ENCODE measurements at regions not wholly inside any gene's neighbourhood (a gene's known extent, or its start where the extent isn't known, plus 50 kb on each side); places are given as distances from the start of the nearest gene placed in this dataset.

DNA sequence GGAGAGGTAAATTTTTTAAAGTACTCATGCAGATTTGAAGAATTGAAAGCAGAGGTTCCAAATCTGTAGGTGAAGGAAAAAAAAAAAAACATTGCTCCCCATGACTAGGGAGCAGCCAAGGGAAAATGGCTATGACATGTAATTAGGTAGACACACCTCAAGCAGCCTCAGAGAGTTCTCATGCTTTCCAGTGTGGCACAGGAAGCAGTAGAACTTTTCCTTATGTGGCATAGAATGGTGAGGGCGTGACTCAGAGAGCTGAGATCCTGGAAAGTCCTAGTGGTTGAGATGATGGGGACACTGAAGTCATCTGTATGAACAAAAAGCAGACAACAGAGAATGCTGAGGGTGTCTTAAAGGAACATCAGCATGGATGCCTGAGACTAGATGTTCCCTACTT is 148.6 kb upstream of the NWD2 start:
- no peaks in the 10 kb centered on the region for H3K9me3 ChIP-seq (ENCODE audit: low read length)
- TF ChIP-seq RAD21 (conservative IDR thresholded peaks at IDR 0.05) (no peak), EZH2 (IDR thresholded peaks at IDR 0.05; ENCODE audit: borderline replicate concordance, insufficient read depth, low read length, poor library complexity, severe bottlenecking) (no peak), POLR2AphosphoS5 (IDR thresholded peaks at IDR 0.05) (no peak), EP300 (conservative IDR thresholded peaks at IDR 0.05; ENCODE audit: poor library complexity, severe bottlenecking) (no peak), MXI1 (conservative IDR thresholded peaks at IDR 0.05; ENCODE audit: poor library complexity, severe bottlenecking) (no peak), TAF1 (IDR thresholded peaks at IDR 0.05; ENCODE audit: low read depth) (no peak), SMC3 (conservative IDR thresholded peaks at IDR 0.05; ENCODE audit: poor library complexity) (no peak)
- TF ChIP-seq, protein P1, sequence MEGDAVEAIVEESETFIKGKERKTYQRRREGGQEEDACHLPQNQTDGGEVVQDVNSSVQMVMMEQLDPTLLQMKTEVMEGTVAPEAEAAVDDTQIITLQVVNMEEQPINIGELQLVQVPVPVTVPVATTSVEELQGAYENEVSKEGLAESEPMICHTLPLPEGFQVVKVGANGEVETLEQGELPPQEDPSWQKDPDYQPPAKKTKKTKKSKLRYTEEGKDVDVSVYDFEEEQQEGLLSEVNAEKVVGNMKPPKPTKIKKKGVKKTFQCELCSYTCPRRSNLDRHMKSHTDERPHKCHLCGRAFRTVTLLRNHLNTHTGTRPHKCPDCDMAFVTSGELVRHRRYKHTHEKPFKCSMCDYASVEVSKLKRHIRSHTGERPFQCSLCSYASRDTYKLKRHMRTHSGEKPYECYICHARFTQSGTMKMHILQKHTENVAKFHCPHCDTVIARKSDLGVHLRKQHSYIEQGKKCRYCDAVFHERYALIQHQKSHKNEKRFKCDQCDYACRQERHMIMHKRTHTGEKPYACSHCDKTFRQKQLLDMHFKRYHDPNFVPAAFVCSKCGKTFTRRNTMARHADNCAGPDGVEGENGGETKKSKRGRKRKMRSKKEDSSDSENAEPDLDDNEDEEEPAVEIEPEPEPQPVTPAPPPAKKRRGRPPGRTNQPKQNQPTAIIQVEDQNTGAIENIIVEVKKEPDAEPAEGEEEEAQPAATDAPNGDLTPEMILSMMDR (IDR thresholded peaks at IDR 0.05; ENCODE audit: poor library complexity, severe bottlenecking), result no peak
- TF ChIP-seq, protein P2, sequence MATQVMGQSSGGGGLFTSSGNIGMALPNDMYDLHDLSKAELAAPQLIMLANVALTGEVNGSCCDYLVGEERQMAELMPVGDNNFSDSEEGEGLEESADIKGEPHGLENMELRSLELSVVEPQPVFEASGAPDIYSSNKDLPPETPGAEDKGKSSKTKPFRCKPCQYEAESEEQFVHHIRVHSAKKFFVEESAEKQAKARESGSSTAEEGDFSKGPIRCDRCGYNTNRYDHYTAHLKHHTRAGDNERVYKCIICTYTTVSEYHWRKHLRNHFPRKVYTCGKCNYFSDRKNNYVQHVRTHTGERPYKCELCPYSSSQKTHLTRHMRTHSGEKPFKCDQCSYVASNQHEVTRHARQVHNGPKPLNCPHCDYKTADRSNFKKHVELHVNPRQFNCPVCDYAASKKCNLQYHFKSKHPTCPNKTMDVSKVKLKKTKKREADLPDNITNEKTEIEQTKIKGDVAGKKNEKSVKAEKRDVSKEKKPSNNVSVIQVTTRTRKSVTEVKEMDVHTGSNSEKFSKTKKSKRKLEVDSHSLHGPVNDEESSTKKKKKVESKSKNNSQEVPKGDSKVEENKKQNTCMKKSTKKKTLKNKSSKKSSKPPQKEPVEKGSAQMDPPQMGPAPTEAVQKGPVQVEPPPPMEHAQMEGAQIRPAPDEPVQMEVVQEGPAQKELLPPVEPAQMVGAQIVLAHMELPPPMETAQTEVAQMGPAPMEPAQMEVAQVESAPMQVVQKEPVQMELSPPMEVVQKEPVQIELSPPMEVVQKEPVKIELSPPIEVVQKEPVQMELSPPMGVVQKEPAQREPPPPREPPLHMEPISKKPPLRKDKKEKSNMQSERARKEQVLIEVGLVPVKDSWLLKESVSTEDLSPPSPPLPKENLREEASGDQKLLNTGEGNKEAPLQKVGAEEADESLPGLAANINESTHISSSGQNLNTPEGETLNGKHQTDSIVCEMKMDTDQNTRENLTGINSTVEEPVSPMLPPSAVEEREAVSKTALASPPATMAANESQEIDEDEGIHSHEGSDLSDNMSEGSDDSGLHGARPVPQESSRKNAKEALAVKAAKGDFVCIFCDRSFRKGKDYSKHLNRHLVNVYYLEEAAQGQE (IDR thresholded peaks at IDR 0.05; ENCODE audit: borderline replicate concordance), result no peak

DNA sequence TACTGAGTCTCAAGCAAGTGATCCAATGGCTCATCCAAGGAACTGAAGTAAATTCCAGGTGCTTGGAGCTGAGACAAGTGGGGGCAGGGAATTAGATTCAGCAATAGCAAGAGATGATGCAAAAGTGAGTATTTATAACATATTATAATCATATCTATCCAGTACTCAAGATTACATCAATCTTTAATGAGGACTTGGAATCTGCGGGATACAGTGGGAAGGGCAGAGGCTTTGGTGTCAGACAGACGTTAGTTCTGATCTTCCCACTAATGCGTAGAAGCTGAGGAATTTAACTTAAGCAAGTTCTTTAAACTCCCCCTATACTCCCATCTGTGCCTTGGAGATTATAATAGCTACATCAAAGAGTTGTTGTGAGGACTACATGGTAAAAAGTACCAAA is 143.4 kb upstream of the NWD2 start:
- Histone ChIP-seq H3K4me3 (ENCODE audit: low read length) (no peak overlapping the region), H3K9me3 (ENCODE audit: low read length) (no peaks in the 10 kb centered on the region), H3K9me2 (ENCODE audit: insufficient read depth, low read length) (no peaks in the 10 kb centered on the region), H3K9ac (ENCODE audit: low read length) (no peak overlapping the region), H4K20me1 (ENCODE audit: insufficient read depth) (no peaks in the 10 kb centered on the region), H3K27ac (ENCODE audit: low read length) (no peak overlapping the region), H2AFZ (ENCODE audit: low read depth, low read length) (no peak overlapping the region), H3K79me2 (replicated peaks; ENCODE audit: insufficient read depth, low read length) (no peaks in the 10 kb centered on the region), H3K27me3 (ENCODE audit: insufficient read depth, low read depth, low read length) (no peaks in the 10 kb centered on the region), H3K4me2 (ENCODE audit: low read length) (no peak overlapping the region), H3F3A (ENCODE audit: insufficient read depth, low read length, poor library complexity, severe bottlenecking) (no peaks in the 10 kb centered on the region), H3K36me3 (ENCODE audit: insufficient read depth, low read length) (no peaks in the 10 kb centered on the region)
- TF ChIP-seq, protein P2 (IDR thresholded peaks at IDR 0.05; ENCODE audit: borderline replicate concordance), result no peak
- TF ChIP-seq POLR2AphosphoS5 (IDR thresholded peaks at IDR 0.05), result no peak
- no peak for TF ChIP-seq RAD21 (conservative IDR thresholded peaks at IDR 0.05)
- TF ChIP-seq TAF1 (IDR thresholded peaks at IDR 0.05; ENCODE audit: low read depth), result no peak
- no peak for TF ChIP-seq MXI1 (conservative IDR thresholded peaks at IDR 0.05; ENCODE audit: poor library complexity, severe bottlenecking)

More for the DNA sequence above, 148.6 kb upstream of the NWD2 start:
- Histone ChIP-seq H3K36me3 (ENCODE audit: insufficient read depth, low read length) (no peaks in the 10 kb centered on the region), H3K9me2 (ENCODE audit: insufficient read depth, low read length) (no peaks in the 10 kb centered on the region), H3K27me3 (ENCODE audit: insufficient read depth, low read depth, low read length) (no peaks in the 10 kb centered on the region), H3K4me3 (ENCODE audit: low read length) (no peak overlapping the region), H3F3A (ENCODE audit: insufficient read depth, low read length, poor library complexity, severe bottlenecking) (no peaks in the 10 kb centered on the region), H3K4me2 (ENCODE audit: low read length) (no peak overlapping the region), H3K9ac (ENCODE audit: low read length) (no peak overlapping the region), H3K27ac (ENCODE audit: low read length) (no peak overlapping the region), H4K20me1 (ENCODE audit: insufficient read depth) (no peaks in the 10 kb centered on the region), H3K79me2 (replicated peaks; ENCODE audit: insufficient read depth, low read length) (no peaks in the 10 kb centered on the region), H2AFZ (ENCODE audit: low read depth, low read length) (no peak overlapping the region)

Data from neural cell (in vitro differentiated cells).